ENCODE measurements at regions not wholly inside any gene's neighbourhood (a gene's known extent, or its start where the extent isn't known, plus 50 kb on each side); places are given as distances from the start of the nearest gene placed in this dataset.

DNA sequence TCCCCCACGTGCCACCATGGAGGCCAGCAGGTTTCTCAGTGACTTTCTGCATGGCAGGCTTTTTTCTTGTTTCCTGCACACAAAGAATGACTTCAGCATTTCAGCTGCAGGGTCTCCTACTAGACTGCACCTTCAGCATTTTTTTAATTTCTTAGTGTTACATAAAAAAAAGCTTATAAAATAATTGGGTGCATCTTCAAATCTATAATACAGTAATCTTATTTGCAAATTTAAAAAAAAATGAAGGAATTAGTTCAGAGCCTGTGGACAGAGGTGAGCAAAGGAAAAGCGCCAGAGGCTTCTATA, 57.6 kb downstream of the FAM50B start:
- intact Hi-C loops (cut with micrococcal nuclease): no loop called here
- peaks cover 3 to 5% (median 4%) of the 10 kb centered on the region in 3 donors for H3K27me3 Mint-ChIP-seq (ENCODE audit: low read depth in 3 of 3)
- TF ChIP-seq CTCF (IDR thresholded peaks at IDR 0.05): no peak
- Histone ChIP-seq H2AFZ (ENCODE audit: insufficient read depth, low read depth, low read length, poor library complexity, severe bottlenecking) (no peak overlapping the region), H3K4me1 (ENCODE audit: control insufficient read depth in 1 of 2, insufficient read depth in 2 of 2, low read length in 2 of 2) (peaks cover 10% of the 10 kb centered on the region in 2 donors), H3K9me3 (replicated peaks in 1 of 2; ENCODE audit: control insufficient read depth in 1 of 2, insufficient read depth in 1 of 2, low read length in 2 of 2) (no peaks in the 10 kb centered on the region), H4K20me1 (ENCODE audit: insufficient read depth, low read length) (no peaks in the 10 kb centered on the region), H3K4me2 (replicated peaks; ENCODE audit: extremely low read depth, low read length, poor library complexity, severe bottlenecking) (no peak overlapping the region), H3K79me2 (ENCODE audit: insufficient read depth, low read length) (no peaks in the 10 kb centered on the region), H3K9ac (ENCODE audit: insufficient read depth, low read length, poor library complexity, severe bottlenecking) (no peak overlapping the region), H3K27me3 (ENCODE audit: control insufficient read depth in 2 of 2, insufficient read depth in 2 of 2, low read length in 2 of 2) (no peaks in the 10 kb centered on the region), H3K27ac (ENCODE audit: low read depth in 1 of 2, low read length in 2 of 2) (no peak overlapping the region), H3K4me3 (replicated peaks in 1 of 3; ENCODE audit: low read depth in 2 of 3, low read length in 3 of 3) (no peak overlapping the region), H3K36me3 (replicated peaks in 1 of 2; ENCODE audit: control insufficient read depth in 1 of 2, insufficient read depth in 2 of 2, low read length in 2 of 2) (no peaks in the 10 kb centered on the region)
- no peak overlapping the region for H3K27ac Mint-ChIP-seq
- H3K36me3 Mint-ChIP-seq: no peaks in the 10 kb centered on the region
- peaks cover 12% of the 10 kb centered on the region for H3K4me1 Mint-ChIP-seq
- H3K9me3 Mint-ChIP-seq: no peaks in the 10 kb centered on the region
- 53% methylated on average over 2 of the region's 2 CpGs for WGBS (ENCODE audit: insufficient coverage)
- H3K4me3 Mint-ChIP-seq: no peak overlapping the region
- no peak for DNase-seq

GRCh38 chr6:3908223-3908622, 59.0 kb downstream of the FAM50B start:
- no peak overlapping the region for H3K4me3 ChIP-seq (replicated peaks in 1 of 3; ENCODE audit: low read depth in 2 of 3, low read length in 3 of 3)
- H3K36me3 ChIP-seq (replicated peaks in 1 of 2; ENCODE audit: control insufficient read depth in 1 of 2, insufficient read depth in 2 of 2, low read length in 2 of 2): no peaks in the 10 kb centered on the region
- Mint-ChIP-seq H3K4me3 (no peak overlapping the region), H3K27ac (no peak overlapping the region), H3K9me3 (no peaks in the 10 kb centered on the region), H3K27me3 (ENCODE audit: low read depth in 3 of 3) (peaks cover 3 to 5% (median 4%) of the 10 kb centered on the region in 3 donors), H3K36me3 (no peaks in the 10 kb centered on the region), H3K4me1 (peaks cover 1% of the 10 kb centered on the region)
- no peaks in the 10 kb centered on the region for H3K79me2 ChIP-seq (ENCODE audit: insufficient read depth, low read length)
- H3K27me3 ChIP-seq (ENCODE audit: control insufficient read depth in 2 of 2, insufficient read depth in 2 of 2, low read length in 2 of 2): no peaks in the 10 kb centered on the region
- H3K4me1 ChIP-seq (ENCODE audit: control insufficient read depth in 1 of 2, insufficient read depth in 2 of 2, low read length in 2 of 2): peaks cover 0 to 1% of the 10 kb centered on the region in 2 donors
- intact Hi-C loops (cut with micrococcal nuclease): no loop called here
- no peak overlapping the region for H3K4me2 ChIP-seq (replicated peaks; ENCODE audit: extremely low read depth, low read length, poor library complexity, severe bottlenecking)
- no peak overlapping the region for H2AFZ ChIP-seq (ENCODE audit: insufficient read depth, low read depth, low read length, poor library complexity, severe bottlenecking)
- no peak overlapping the region for H3K27ac ChIP-seq (ENCODE audit: low read depth in 1 of 2, low read length in 2 of 2)
- H3K9ac ChIP-seq (ENCODE audit: insufficient read depth, low read length, poor library complexity, severe bottlenecking): no peak overlapping the region
- H3K9me3 ChIP-seq (replicated peaks in 1 of 2; ENCODE audit: control insufficient read depth in 1 of 2, insufficient read depth in 1 of 2, low read length in 2 of 2): no peaks in the 10 kb centered on the region
- no peaks in the 10 kb centered on the region for H4K20me1 ChIP-seq (ENCODE audit: insufficient read depth, low read length)
- no peak for DNase-seq
- 95% methylated on average over 9 of the region's 10 CpGs for WGBS (ENCODE audit: insufficient coverage)
- no peak for TF ChIP-seq CTCF (IDR thresholded peaks at IDR 0.05)
